OCI-M2 (cell line): ENCODE measurements at regions not wholly inside any gene's neighbourhood (a gene's known extent, or its start where the extent isn't known, plus 50 kb on each side); places are given as distances from the start of the nearest gene placed in this dataset.

Experiments used
- DNase-seq: peaks from one replicate; lab custom pipeline; 2025; ENCODE audit not compliant: unreplicated experiment; lab: John Stamatoyannopoulos, UW

DNA sequence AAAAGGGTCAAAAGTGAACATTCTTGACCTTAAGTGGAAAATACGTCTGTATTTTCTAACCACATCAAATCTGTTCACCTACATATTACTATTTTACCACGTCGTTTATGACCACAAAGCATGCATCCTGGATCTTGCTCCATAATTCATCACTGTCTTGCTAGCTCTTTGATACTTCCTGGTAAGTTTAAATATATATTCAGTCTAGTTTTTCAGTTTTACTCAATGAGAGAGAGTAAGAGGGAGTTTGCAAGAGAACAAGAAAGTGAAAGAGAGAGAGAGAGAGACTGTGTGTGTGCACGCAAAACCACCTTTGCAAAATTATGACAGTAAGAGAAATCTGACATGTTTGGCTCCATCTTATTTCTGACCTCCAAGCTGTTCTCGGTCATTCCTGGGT is 173.7 kb upstream of the GALNTL6 start:
- no peak for DNase-seq

DNA sequence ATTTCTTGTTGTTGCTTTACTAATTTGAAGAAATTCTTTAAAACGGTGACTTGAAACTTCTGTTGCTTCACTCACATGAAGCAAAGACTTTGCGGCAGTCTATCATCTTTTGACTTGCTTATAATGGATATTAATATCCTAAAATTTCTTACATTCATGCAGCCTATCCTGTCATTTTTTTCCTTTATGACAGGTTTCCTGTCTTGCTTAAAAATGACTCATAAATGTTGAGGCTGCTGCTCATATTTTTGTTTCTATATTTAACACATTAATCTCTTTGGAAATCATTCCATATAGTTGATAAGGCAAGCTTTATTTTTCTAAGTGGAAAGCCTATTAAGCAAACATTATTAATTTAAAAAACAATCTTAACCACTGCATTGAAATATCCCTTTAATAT is 176.6 kb upstream of the GALNTL6 start:
- no peak for DNase-seq

DNA sequence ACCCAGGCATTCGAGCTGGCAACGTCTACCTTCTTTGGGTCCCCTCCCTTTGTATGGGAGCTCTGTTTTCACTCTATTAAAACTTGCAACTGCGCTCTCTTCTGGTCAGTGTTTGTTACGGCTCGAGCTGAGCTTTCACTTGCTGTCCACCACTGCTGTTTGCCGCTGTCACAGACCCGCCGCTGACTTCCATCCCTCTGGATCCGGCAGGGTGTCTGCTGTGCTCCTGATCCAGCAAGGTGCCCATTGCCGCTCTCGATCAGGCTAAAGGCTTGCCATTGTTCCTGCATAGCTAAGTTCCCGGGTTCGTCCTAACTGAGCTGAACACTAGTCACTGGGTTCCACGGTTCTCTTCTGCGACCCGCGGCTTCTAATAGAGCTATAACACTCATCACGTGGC is 183.5 kb upstream of the GALNTL6 start:
- DNase-seq, result no peak

DNA sequence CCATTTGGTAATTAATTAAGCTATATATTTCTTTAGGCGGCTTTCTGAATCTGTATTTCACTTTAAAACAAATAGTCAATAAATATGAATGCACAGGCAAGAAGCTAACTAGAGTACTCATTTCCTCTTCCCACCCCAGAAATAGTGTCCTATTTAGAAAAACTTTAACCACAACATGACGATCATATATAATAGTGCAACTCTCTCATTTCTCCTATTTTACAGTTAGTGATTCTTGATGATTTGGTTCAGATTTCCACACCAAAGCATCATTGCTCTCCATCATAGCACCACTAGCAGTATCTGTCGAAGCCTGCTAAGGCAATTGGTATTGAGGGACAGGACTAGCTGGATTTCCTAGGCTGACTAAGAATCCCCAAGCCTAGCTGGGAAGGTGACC is 184.0 kb upstream of the GALNTL6 start:
- DNase-seq, result no peak

DNA sequence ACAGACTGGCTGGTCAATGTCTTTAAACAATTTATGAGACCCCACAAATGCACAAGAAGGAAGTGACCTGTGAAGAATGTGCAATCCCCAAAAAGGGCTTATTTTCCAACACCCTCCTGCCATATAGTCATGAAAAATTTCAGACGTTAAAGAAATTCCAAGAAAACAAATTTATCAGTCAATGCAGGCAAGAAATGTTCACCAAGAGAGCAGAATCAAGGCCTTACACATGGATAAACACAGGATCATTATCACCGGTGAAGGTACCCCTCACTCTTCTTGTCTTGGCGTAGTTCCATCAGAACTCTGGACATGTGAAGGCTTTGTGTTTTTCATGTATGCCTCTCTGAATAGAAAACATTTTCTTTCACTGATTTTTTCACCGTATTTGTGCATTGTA is 186.7 kb upstream of the GALNTL6 start:
- DNase-seq, result no peak

DNA sequence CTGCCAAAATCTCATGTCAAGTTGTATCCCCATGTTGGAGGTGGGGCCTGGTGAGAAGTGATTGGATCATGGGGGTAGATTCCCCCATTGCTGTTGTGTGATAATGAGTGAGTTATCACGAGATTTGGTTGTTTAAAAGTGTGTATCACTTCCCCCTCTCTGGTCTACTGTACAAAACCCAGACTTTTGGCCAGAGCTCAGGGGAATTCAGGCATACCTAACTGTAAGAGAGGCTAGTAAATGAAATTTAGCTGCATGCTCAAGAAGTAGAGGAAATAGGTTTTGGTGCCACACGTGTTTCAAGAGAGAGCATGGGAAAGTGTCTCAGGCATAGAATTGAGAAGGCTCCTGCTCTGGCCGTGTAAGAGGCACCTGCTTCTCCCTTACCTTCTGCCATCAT is 190.5 kb upstream of the GALNTL6 start:
- no peak for DNase-seq

DNA sequence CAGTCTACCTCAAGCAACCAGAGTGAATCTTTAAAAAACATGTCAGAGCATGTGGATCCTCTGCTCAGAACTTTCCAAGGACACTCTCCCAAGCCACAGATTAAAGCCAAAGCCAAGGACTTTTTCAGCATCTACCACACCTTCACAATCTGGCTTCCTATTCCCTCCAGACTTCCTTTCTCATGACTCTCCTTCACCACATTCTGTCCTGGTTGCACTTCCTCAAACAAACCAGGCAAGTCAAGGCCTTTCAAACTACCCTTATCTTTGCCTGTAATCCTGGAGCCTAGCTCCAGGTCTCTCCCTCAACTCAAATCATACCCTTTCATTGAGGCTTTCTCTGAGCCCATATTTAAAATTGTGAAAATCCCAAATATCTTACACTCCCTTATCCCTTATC is 191.6 kb upstream of the GALNTL6 start:
- DNase-seq, result no peak

DNA sequence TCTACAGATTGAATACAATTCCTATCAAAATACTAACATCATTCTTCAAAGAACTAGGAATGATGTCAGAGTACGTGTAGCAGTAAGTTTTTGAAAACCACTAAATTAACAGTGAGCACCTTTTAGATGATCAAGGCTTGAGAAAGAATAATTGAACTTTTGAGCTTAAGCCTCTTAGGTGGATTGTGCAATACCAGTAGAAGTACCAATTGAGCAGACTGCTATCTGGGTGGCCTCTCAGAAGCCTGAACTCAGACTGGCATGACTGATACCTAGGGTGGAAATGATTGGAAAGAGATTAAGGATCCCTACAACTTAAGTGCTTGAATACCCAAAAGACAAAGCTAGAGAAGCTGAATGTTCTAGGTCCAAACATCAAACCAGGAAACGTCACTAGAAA is 200.3 kb upstream of the GALNTL6 start:
- DNase-seq, result no peak

DNA sequence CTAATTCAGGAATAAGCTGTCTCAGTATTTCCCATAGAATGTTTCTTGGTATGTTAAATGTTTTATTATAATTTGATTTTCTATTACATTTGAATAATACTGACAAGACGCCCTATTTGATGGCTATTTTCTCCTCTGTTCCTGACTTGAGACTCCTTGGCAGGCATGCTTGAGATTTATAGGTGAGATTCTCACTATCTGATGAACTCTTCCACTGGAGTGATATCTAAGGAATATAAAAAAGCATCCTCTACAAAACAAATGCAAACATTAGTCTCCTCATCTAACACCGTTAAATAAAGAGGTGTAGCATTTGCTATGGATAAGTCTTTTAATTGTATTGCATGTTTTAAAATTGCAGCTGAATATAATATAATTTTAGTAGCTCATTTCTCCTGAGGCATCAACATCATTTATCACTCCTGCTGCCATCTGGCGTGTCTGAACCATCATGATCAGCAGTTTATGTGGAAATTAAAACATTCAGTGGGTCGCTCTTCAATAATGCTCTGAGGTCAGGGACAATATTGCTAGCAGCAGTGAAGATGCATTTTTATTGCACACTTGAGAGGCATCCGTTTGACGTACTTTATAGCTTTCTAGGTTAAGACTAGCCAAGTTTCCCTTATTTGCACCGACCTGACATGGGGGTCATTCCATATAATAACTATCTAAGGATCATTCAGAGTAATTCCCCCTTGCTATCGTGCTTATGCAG is 210.4 kb upstream of the GALNTL6 start:
- DNase-seq, result no peak

DNA sequence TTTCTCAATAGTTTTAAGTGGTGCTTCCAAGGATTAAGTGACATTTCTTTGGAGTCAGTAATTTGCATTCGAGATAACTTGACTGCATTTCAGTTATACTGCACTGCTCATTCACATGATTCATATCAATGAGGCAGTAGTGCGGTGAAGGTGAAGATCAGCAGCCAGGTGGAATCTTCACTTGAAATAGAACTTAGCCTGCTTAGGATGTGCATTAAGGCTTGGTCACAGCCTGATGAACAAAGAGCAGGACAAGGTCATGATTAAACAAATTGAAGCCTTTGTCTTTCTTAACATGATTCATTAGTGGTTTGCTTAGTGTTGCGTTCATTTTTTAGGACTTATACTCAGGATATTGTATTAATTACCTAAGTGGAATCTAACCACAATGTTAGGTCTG is 212.1 kb upstream of the GALNTL6 start:
- no peak for DNase-seq

DNA sequence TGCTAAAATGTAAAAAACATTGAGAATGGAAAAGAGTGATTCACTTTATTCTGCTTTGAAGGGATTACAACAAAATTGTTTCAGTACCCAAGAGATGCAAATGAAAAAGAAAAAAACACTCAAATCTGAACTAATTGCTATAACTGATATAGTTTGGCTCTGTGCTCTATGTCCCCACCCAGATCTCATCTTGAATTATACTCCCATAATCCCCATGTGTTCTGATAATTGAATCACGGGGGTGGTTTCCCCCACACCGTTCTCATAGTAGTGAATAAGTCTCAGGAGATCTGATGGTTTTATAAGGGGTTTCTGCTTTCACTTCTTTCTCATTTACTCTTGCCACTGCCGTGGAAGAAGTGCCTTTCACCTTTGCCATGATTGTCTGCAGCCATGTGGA is 213.6 kb upstream of the GALNTL6 start:
- no peak for DNase-seq

DNA sequence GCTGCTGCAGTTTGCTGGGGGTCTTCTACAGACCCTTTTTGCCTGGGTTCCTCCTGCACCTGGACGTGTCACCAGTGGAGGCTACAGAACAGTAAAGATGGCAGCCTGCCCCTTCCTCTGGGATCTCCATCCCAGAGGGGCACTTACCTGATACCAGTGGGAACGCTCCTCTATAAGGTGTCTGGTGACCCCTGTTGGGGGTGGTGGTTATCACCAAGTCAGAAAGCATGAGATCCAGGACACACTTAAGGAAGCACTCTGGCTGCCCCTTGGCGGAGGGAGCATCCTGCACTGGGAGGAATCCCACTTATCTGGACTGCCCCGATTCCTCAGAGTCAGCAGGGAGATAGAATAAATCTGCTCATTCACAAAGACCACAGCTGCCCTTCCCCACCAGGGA is 218.9 kb upstream of the GALNTL6 start:
- no peak for DNase-seq

DNA sequence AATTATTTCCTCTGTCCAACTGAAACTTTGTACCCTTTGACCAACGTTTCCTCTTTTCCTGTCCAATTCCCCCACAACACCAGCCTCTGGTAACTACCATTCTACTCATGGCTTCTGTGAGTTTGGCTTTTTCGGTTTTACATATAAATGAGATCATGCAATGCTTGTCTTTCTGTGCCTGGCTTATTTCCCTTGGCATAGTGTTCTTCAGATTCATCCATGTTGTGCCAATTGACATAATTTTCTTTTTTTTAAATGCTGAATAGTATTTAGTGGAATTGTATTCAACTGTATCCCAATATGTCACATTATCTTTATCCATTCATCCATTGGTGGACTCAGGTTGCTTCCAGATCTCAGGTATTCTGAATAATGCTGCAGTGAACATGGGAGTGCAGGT is 222.5 kb upstream of the GALNTL6 start:
- no peak for DNase-seq

DNA sequence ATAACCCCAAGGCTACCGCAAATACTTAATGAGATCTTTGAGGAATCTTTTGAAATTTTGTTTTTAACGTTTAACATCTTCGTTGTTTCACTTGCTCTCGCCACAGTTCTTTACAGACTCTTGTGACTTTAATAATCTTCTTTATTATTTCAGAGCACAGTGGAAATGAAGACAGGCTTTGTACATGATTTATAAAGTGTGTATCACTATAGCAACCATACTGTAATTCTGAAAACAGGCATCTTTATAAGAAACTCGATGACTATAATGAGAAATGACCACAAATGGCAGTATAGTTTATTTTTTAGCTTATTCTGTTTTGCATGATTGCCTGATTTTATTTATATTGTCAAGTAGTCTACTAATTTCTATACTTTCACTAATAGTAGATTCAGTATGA is 224.4 kb upstream of the GALNTL6 start:
- no peak for DNase-seq

DNA sequence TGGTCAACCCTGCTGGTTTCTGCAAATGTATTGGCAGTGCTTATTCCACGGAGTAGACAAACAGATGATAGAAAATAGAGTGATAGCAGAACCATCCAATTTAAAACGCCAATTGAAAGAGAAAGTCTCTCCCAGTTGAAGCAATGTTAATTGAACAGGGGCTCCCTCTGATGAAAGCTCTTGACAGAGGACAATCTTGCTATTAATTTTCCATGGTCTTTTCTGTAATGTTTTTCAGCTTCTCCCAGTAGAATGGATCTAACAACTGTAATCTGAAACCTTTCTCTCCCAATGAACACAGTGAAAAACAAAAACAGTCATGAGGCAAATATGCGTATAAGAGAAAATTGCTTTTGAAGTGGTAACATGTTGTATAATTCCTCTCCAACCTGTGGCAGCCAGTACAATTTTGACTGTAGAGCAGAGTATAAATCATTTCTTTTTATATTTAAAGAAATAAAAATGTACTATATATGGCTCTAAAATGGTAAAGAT is 225.1 kb upstream of the GALNTL6 start:
- no peak for DNase-seq

DNA sequence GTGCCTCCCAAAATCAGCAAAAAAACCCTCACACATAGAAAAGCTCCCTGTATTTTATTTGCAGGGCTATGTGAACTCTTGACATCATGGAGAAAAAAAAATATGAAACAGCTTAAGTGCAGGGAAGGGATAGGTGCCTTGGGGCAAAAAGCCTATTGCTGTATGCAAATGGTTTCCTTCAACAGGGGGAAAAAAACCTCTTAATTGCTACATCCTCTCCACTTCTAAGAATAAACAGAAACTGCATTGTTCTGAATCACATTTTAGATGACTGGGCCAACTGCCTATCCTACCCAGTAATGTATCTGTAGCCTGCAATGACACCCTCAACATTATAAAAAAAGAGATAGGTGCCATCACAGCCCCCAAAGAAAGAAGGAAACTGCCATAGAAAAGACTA is 229.4 kb upstream of the GALNTL6 start:
- DNase-seq, result no peak

DNA sequence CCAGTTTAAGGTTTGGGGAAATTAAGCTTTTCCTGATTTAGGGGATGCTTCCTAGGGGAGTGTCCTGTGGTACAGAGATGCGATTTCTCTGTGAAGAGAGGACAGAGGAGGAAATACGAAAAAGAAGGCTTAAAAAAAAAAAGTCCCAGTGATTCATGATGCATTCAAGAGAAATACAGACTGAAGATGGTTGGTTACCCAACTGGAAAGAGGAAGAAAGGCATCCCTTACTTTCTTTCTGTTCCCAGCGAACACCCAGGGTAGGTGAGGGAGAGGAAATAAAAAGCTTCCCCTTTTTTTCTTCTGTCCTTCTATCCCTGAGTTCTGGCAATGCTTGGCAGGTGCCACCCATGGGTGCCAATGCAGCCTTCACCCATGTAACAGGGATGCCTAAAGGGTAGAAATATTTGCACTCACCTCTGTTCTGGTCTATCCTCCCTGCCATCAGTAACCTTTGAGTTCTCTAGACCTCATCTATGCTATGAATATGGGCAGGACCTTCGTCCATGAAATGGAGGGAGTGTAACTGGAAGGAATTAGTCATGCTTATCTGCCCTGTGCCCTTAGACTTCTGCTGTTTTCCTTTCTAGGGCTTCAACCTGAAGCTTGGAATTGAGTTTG is 230.1 kb upstream of the GALNTL6 start:
- DNase-seq, result no peak

DNA sequence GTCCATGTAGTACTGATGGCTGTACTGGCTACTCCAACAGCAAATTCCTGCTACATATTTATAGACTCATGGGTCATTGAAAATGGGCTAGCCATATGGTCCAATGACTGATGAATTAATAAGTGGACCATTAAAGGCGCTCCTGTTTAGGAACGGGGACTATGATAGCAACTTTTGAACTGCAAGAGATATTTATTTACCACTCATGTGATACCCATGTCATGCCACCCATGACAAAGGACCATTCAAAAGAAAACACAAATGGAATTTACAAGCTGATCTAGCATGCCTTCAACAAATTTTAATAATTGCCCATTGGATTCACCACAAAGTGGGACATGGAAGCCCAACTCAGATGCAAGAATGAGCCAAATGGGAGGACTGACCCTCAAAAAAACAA is 240.0 kb upstream of the GALNTL6 start:
- DNase-seq, result no peak

DNA sequence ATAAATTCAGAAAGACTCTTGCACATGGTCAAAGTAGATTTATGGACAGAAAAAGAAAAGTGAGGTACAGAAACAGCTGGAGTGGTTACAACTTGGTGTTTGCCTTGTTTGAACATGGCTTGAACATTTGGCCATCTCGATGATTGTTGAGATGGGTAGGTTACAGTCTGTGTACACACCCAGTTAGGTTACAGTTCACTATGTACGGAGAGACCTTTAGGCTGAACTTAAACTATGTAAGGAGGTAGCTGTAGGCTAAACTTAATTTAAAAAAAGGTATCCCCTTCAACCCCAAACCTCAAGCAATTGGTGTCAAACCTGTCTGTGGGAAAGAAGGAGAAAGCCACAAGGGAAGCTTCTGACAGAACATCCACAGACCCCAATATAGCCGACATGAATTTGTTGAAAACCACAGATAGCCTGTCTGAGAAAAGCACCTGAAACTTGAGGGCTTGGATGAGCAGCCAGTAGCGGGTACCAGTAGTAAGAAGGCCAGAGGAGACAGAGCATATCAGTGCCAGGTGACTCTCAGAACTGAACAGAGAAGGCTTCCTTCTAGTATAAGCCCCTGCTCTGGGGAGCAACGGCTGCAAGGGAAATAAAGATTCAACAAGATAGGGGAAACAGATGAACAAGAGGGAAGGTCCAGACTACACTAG is 247.9 kb upstream of the GALNTL6 start:
- no peak for DNase-seq

DNA sequence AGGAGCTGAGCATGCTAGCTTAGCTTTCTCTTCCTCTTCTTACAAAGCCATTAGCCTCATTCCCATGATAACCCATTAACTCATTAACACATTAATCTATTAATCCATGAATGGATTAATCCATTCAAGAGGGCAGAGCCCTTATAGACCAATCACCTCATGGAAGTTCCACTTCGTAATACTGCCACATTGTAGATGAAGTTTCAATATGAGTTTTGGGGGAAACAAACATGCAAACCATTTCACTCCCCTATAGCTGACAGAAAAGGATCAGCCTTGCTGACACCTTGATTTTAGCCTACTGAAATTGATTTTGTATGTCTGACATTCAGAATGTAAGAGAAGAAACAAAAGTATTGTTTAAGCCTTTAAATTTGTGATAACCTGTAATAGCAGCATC is 251.8 kb upstream of the GALNTL6 start:
- DNase-seq, result no peak

DNA sequence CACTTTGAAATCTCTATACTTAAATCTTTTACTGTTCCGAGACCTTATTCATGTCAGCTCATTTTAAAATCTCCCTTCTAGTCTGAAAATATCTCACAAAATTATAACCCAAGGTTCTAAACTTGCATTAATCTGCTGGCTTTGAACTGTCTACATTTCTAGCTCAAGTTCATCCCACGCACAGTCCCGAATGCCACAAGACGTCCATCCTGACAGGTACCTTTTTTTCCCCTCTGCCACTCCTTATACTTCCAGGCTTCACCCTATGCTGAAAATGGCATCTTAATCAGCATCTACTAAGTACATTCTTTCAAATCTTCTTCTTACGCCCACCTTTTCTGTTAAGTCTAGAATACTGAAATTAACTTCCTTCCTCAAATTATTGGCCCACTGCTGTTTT is 259.2 kb upstream of the GALNTL6 start:
- no peak for DNase-seq

DNA sequence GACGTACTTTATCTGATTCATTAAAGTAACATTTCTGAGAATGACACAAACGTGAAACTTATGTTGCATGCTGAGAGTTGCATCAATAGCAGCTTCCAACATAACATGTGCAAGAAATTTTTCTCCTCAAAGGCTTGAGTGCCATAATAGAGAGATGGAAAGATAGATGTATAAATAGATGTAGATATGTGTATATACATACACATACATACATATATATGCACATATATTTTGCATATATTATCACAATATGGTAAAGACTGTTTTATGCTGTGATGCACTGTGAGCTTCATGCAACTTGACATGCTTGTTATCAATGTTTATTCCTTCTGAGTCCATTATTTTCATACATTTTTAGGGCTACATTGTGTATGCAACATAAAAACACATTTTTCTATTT is 270.6 kb upstream of the GALNTL6 start:
- DNase-seq, result no peak
